GM19328 (cell line): ENCODE measurements at regions not wholly inside any gene's neighbourhood (a gene's known extent, or its start where the extent isn't known, plus 50 kb on each side); places are given as distances from the start of the nearest gene placed in this dataset.

Experiments
- ATAC-seq: cut with Tn5 transposase; IDR thresholded peaks from one replicate; pipeline ENCODE4 v1.9.1; 2021; ENCODE audit warnings: mild to moderate bottlenecking, moderate library complexity; ENCODE audit not compliant: unreplicated experiment

DNA sequence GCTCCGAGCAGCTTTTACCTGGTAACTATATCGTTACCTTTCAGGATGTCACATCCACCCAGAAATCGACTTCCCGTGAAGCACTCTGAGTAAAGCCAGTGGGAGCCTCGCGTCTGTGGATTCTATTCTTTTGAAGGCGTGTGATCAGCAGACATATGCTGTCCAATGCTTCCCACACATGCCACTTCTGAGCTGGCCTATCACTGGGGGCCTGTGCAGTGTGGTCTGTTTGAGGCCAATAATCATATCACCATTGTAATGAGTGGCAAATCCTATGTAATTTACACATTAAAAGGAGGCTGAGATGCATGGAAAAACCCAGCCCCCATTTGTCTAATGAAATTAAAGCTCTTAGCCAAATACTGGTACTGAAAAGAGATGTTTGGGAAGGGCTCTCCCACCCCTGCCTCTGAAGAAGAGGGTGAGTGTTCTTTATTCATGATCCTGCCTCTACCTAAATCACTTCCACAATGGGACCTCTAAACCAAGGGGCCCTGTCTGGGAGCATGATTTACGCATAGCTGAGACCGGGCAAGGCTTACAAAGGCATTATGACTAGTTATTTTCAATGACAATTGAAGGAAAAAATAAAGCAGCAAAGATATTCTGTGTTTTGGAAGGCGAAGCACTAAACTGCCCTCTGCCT, 686.8 kb downstream of the ZEB2 start:
- ATAC-seq: no peak

DNA sequence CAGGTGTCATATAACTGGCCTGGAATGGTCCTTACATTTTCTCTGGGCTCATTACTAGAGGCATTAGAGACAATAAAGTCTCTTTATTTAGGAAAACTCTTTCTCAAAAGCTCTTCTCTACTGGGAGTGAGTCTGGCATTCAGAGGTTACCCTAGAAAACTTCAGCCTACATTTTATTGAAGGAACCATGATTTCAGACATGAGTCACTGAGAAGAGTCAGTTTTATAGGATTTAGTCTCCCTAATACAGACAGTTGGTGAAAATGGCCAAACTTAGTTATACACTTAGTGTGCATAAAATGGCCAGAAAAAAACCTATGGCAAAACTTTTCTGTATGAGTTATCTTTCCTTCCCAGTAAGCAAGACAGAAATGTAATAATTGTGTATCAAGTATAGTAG, 689.4 kb downstream of the ZEB2 start:
- ATAC-seq: no peak

DNA sequence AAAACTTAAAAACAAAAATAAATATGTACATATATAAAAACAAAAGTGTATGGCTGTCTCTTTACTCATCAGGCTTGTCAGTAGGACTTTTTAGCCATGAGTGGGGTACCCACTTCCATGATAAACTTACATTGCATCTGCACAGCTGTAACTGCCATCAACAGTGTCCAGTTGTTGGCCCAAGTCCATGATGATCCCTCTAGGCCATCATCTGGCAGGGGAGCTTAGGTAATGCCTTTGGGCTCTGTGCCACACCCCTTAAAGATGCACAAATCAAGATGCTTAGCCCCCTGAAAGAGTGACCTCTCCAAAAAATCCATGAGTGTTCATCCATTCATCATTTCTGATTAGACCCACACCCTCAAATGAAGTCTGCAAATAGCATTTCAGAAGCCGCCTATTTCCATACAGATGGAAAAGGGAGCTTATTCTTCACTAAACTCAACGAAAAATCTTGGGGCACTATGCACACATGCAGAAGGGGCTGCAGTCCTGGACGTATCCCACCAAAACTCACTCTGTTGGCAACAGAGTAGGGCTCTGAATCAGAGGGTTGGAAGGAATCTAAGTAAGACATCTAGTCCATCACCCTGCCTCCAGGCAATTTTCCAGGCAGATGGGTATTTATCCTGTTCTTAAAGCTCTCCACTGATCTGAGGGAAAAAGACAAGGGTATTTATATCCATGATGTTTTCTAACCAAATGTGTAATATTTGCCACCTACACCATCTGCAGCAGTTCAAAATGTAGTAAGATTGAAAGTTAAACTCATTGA, 691.0 kb downstream of the ZEB2 start:
- no peak for ATAC-seq

DNA sequence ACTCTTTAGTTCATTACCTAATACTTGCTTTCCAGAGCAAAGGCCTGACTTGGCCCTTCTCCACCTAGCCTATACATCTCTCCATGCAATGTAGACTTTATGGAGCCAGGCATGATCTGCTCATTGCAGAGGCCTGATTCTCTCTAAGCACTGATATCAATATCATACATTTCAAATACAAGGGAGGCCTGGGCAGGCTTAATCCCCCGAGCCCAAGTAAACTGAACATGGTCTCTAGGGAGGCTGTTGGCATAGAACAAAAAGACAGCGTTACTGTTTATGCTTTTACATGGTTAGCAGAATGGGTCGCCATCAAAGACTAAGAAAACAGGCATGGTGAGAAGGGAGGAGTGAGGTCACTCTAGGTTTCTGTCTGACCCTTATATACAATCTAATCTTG, 695.1 kb downstream of the ZEB2 start:
- ATAC-seq: no peak

DNA sequence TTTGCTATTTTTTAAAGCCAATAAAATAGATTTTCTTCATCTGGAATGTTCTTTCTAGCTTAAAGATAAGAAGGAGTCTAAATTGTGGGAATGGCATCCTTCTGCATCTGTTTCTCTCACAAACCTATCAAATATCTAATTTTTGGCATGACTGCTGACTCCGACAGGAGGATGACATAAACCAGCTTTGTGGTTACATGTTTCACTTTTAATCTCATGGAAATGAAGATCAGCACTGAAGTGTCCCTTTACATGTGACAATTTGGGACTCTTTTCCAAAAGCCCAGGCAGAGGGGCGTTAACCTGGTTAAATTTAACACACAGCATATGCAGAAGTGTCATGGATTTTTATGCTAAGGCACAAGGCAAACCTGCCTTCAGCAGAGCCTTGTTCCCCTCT, 694.7 kb downstream of the ARHGAP15 start:
- no peak for ATAC-seq

DNA sequence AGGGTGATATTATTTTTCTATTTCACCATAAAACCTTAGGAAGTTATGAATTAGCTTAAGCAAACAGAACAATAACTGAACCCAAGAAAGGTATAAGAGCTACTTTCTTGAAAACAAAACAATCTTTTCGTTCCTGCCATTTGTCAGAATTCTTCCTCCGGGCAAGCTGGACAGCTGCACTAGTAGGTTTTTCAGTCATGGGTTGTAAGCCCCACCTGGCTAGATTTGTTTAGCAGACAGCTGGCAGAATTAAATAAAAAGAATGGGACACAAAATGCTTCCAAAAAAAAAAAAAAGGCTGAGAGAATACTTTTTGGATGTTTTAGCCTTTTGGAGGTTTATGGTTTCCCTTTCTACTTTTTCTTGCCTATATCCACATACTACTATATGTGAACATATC, 694.1 kb downstream of the ARHGAP15 start:
- ATAC-seq: no peak

DNA sequence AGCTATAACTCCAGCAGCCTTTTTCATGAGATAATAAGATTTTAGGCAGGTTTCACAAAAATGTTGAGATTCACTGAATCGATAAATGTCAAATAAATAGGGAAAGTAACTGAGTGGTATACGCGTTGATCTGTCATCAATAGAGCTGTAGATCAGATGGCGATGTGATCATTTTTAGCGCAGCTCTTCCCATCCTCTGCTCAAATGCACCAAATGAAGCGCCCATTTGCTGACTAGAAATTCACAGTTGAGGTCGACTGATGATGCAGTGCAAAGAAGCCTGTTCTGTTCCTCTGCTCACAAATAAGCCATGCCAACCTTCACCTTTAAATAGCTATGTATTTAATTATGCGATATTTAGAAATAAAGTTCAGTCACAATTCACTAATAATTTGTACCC, 693.5 kb downstream of the ARHGAP15 start:
- no peak for ATAC-seq

DNA sequence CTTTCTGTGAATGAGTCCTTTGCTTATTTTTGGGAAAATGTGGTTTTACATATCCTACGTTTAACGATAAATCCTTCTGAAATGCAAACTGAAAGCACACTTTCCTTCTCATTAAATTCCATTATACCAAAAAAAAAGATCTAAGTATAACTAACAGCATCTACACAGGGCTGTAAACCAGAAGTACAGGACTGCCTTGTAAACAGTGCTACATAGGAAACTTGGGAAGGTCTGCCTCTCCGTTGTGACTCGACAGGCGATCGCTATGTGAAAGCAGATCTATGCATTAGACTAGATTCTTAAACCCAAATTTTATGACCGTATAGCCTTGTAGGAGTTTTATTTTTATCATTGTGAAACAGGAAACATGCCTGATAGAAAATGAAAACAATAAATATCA, 690.5 kb downstream of the ARHGAP15 start:
- ATAC-seq: no peak

DNA sequence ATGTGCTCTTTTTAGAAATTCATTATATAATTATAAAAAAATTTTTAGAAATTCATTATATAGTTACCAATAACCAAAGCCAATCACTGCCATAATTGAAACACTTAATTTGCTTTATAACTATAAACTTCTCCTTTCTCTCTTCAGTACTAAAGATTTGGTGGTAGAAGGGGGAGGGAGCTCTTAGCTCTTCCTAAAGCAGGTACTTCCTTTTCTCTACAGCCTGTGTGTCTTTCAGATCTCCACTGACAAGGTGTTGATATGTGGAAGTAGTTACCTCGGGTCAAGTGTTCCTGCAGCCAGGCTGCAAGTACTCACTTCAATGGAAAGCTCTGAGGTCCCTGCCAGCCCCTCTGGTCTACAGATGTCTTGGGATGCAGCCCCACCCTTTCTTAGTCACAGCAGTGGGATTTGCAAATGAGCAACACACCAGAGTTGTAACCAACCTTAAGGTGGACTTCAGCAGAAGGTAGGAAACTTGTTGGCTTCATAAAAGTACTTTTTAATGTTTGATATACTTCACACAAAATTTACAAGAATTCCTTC, 690.0 kb downstream of the ARHGAP15 start:
- no peak for ATAC-seq
